B cell (primary cell): ENCODE measurements at regions not wholly inside any gene's neighbourhood (a gene's known extent, or its start where the extent isn't known, plus 50 kb on each side); places are given as distances from the start of the nearest gene placed in this dataset.

Source experiments
- CTCF ChIP-seq: fragments of 200-600 bp; IDR thresholded peaks from one replicate; pipeline ENCODE4 v1.8.0; 2022; ENCODE audit warnings: antibody characterized with exemption, mild to moderate bottlenecking
- EZH2 ChIP-seq: IDR thresholded peaks from 2 replicates; pipeline ENCODE4 v1.6.1; 2012; ENCODE audit warnings: borderline replicate concordance, low read depth, mild to moderate bottlenecking, moderate library complexity, low read length; ENCODE audit not compliant: insufficient read depth, poor library complexity, severe bottlenecking

GRCh38 chr5:176747670-176748072 lies 62.7 kb upstream of the UNC5A start:
- TF ChIP-seq EZH2, result no peak
- no peak for TF ChIP-seq CTCF
